ENCODE measurements at regions not wholly inside any gene's neighbourhood (a gene's known extent, or its start where the extent isn't known, plus 50 kb on each side); places are given as distances from the start of the nearest gene placed in this dataset.
A peak's percentile ranks its signal among the peaks of the same experiment; 100 is the strongest.

DNA sequence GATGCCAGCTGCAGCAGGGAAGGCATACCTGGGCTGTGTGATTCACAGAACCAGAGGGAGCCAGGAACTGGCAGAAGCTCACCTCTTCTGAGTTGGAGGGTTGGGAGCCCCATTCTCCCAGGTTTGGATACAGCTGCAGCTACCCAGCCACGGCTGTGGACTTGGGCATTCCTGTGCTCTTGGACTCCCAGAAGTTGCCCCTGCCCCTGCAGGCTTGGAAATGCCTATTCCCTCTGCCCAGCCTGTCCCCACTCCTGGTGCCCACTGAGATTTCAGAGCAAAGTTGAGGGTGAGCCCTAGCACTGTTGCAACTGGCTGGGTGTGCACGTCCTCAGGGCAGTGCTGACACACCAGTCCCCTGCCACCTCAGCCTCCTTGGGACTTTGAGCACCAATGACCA, 489.7 kb downstream of the SLCO4C1 start:
- H3K27me3 Mint-ChIP-seq (ENCODE audit: low read depth), result peaks cover 12% of the 10 kb centered on the region

DNA sequence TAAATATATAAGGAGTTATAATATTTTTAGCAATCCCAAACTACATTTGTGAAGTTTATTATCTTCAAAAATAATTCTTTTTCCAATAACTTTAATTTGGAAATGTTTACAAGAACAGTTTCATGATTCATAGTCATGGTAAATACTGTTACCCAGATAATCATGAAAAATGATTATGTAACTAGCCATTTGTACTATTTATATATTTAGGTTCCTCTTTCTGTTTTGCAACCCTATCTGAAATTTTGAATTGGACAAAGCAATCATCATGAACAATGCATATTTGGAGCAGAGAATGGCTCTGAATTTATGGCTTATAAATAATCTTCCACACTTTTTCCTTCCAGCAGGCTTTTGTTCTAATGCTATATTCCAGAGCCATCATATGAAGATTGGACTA, 499.7 kb downstream of the SLCO4C1 start:
- H3K4me1 Mint-ChIP-seq, result no peaks in the 10 kb centered on the region
- no peaks in the 10 kb centered on the region for H3K9me3 Mint-ChIP-seq
- H3K27me3 Mint-ChIP-seq (ENCODE audit: low read depth), result peaks cover 65% of the 10 kb centered on the region
- no peak overlapping the region for H3K4me3 Mint-ChIP-seq
- TF ChIP-seq, protein P1, sequence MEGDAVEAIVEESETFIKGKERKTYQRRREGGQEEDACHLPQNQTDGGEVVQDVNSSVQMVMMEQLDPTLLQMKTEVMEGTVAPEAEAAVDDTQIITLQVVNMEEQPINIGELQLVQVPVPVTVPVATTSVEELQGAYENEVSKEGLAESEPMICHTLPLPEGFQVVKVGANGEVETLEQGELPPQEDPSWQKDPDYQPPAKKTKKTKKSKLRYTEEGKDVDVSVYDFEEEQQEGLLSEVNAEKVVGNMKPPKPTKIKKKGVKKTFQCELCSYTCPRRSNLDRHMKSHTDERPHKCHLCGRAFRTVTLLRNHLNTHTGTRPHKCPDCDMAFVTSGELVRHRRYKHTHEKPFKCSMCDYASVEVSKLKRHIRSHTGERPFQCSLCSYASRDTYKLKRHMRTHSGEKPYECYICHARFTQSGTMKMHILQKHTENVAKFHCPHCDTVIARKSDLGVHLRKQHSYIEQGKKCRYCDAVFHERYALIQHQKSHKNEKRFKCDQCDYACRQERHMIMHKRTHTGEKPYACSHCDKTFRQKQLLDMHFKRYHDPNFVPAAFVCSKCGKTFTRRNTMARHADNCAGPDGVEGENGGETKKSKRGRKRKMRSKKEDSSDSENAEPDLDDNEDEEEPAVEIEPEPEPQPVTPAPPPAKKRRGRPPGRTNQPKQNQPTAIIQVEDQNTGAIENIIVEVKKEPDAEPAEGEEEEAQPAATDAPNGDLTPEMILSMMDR (conservative IDR thresholded peaks at IDR 0.05), result no peak
- no peaks in the 10 kb centered on the region for H3K36me3 Mint-ChIP-seq (ENCODE audit: low read depth)
- no peak overlapping the region for H3K27ac Mint-ChIP-seq (ENCODE audit: unreplicated experiment)
- no peak for DNase-seq (ENCODE audit: low read depth, low spot score)

More for the DNA sequence above, 489.7 kb downstream of the SLCO4C1 start:
- Mint-ChIP-seq H3K4me3 (no peak overlapping the region), H3K9me3 (no peaks in the 10 kb centered on the region), H3K4me1 (no peaks in the 10 kb centered on the region), H3K27ac (ENCODE audit: unreplicated experiment) (no peak overlapping the region), H3K36me3 (ENCODE audit: low read depth) (no peaks in the 10 kb centered on the region)
- DNase-seq (ENCODE audit: low read depth, low spot score), result no peak
- TF ChIP-seq, protein P1 (conservative IDR thresholded peaks at IDR 0.05), result no peak

DNA sequence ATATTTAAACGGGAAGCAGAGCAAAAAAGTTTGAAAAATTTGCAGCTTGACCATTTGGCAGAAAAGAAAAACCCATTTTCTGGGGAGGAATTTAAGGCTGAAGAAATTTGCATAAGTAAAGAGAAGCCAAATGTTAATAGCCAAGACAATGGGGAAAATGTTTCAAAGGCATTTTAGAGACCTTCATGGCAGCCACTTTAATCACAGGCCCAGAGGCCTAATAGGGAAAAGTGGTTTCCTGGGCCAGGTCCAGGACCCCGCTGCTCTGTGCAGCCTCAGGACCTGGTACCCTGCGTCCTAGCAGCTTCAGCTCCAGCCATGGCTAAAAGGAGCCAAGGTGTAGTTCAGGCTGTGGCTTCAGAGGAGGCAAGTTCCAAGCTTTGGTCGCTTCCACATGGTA, 507.3 kb downstream of the SLCO4C1 start:
- Mint-ChIP-seq H3K9me3 (no peaks in the 10 kb centered on the region), H3K4me1 (peaks cover 7% of the 10 kb centered on the region), H3K4me3 (no peak overlapping the region), H3K27me3 (ENCODE audit: low read depth) (peaks cover 89% of the 10 kb centered on the region), H3K36me3 (ENCODE audit: low read depth) (no peaks in the 10 kb centered on the region), H3K27ac (ENCODE audit: unreplicated experiment) (no peak overlapping the region)
- DNase-seq (ENCODE audit: low read depth, low spot score), result no peak
- TF ChIP-seq, protein P1 (conservative IDR thresholded peaks at IDR 0.05), result no peak

DNA sequence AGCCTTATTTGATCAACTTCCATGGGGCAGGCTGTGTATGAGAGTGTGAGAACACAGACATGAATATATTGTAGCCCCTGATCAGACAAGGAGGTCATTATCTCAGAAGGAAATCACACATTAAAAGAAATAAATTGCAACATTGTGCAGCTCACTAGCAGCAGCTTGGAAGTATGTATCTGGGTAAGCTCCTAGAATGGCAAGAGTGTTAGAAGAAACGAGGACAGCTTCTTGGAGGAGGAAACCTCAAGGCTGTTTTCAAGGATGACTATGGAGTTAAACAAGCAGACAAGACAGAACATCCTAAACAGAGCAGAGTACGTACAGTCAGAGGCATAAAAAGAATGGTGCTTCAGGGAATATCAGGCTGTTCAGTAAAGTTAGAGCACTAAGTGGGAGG, 511.0 kb downstream of the SLCO4C1 start:
- Mint-ChIP-seq H3K27me3 (ENCODE audit: low read depth) (peaks cover 92% of the 10 kb centered on the region), H3K4me1 (peaks cover 19% of the 10 kb centered on the region), H3K36me3 (ENCODE audit: low read depth) (no peaks in the 10 kb centered on the region), H3K27ac (ENCODE audit: unreplicated experiment) (no peak overlapping the region), H3K9me3 (no peaks in the 10 kb centered on the region), H3K4me3 (no peak overlapping the region)
- no peak for DNase-seq (ENCODE audit: low read depth, low spot score)
- TF ChIP-seq, protein P1 (conservative IDR thresholded peaks at IDR 0.05), result no peak

DNA sequence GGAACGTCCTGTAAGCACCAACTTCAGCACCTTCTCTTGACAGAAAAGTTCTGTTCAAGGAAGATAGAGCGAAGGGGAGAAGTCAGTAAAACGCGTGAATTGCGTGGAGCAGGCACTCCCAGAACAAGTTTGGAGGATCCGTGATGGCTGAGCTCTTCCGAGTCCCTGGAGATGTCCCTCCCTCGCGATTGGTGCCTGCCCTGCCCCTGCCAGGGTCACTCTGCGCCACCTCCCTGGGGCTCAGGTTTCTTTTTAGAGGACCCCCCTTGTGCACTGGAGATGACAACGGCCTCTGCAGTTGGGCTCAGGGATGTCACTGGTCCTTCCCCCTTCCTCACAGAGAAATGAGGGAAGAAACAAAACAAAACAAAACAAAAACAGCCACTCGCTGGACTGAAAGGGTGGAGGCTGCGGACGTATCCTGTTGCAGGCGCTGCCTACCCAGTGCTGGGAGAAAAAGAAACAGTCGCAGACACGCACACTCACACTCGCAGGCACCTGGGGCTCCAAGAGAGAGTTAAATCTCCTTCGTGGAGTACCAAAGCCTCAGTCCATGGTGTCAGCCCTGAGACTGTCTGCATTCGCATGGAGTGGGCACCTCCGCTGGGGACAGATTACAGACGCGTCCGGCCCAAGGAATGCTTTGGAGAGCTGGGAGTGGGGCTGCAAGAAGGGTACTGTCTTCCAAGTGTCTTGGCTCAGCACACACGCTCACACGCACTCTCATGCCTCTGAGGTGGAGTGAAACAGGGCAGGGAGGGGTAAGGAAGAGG, 512.7 kb downstream of the SLCO4C1 start:
- peaks cover 19% of the 10 kb centered on the region for H3K4me1 Mint-ChIP-seq
- peaks cover 92% of the 10 kb centered on the region for H3K27me3 Mint-ChIP-seq (ENCODE audit: low read depth)
- H3K27ac Mint-ChIP-seq (ENCODE audit: unreplicated experiment), result no peak overlapping the region
- TF ChIP-seq, protein P1 (conservative IDR thresholded peaks at IDR 0.05), result no peak
- H3K4me3 Mint-ChIP-seq, result peak overlapping the region; percentile 41
- H3K9me3 Mint-ChIP-seq, result no peaks in the 10 kb centered on the region
- no peak for DNase-seq (ENCODE audit: low read depth, low spot score)
- H3K36me3 Mint-ChIP-seq (ENCODE audit: low read depth), result no peaks in the 10 kb centered on the region
